Mammary epithelial cell (primary cell): ENCODE measurements at regions not wholly inside any gene's neighbourhood (a gene's known extent, or its start where the extent isn't known, plus 50 kb on each side); places are given as distances from the start of the nearest gene placed in this dataset.

Experiments
- EZH2 ChIP-seq: IDR thresholded peaks from 2 replicates; pipeline ENCODE4 v1.6.1; 2012; ENCODE audit warnings: low read length, inconsistent platforms, borderline replicate concordance
- TF ChIP-seq, protein P1 (sequence below), 2 donors: IDR thresholded peaks in 1 of 2; conservative IDR thresholded peaks in 1 of 2; 2 replicates each; pipeline ENCODE4 v1.5.1; 2011 to 2012; ENCODE audit warnings: inconsistent platforms in 2 of 2, low read length in 2 of 2, mild to moderate bottlenecking in 2 of 2, control low read depth in 1 of 2, low read depth in 1 of 2; ENCODE audit not compliant: insufficient read depth in 1 of 2; ENCODE audit errors: extremely low read depth in 1 of 2

DNA sequence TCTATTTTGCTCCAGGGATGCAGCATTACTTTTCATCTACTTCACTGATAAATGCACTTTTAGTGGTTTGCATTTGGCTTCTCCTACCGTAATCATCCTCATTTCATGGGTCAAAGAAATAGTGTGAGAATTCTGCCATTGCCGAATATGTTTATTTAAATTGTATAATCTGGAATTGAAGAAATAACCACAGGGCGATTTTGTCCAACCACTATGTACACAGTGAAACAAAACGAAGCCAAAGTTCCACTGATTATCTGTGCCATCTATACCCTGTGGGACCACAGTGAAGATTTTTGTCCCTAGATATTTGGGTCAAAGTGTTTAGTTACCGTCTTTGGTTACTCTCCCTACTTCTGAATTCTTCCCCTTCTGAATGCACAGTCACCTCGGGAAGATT, 888.6 kb upstream of the NRXN1 start:
- TF ChIP-seq EZH2, result no peak
- TF ChIP-seq, protein P1, sequence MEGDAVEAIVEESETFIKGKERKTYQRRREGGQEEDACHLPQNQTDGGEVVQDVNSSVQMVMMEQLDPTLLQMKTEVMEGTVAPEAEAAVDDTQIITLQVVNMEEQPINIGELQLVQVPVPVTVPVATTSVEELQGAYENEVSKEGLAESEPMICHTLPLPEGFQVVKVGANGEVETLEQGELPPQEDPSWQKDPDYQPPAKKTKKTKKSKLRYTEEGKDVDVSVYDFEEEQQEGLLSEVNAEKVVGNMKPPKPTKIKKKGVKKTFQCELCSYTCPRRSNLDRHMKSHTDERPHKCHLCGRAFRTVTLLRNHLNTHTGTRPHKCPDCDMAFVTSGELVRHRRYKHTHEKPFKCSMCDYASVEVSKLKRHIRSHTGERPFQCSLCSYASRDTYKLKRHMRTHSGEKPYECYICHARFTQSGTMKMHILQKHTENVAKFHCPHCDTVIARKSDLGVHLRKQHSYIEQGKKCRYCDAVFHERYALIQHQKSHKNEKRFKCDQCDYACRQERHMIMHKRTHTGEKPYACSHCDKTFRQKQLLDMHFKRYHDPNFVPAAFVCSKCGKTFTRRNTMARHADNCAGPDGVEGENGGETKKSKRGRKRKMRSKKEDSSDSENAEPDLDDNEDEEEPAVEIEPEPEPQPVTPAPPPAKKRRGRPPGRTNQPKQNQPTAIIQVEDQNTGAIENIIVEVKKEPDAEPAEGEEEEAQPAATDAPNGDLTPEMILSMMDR (conservative IDR thresholded peaks at IDR 0.05 in 1 of 2, IDR thresholded peaks at IDR 0.05 in 1 of 2; ENCODE audit: extremely low read depth in 1 of 2, insufficient read depth in 1 of 2, low read depth in 1 of 2, low read length in 2 of 2), result no peak
